Esophagus muscularis mucosa (tissue), 4 donors: ENCODE measurements at regions not wholly inside any gene's neighbourhood (a gene's known extent, or its start where the extent isn't known, plus 50 kb on each side); places are given as distances from the start of the nearest gene placed in this dataset.

ENCODE experiments used
- DNase-seq: peaks from one replicate; pipeline ENCODE4 v3.0.0-alpha.2; 2017; ENCODE audit errors: extremely low spot score
- H3K27ac ChIP-seq, 4 donors: fragments of 200-600 bp; sonication (generic); replicated peaks in 1 of 4; 1 replicate in 3 of 4; 2 replicates in 1 of 4; pipeline ENCODE4 v1.5.1; 2016 to 2019; ENCODE audit warnings: mild to moderate bottlenecking in 1 of 4
- H3K27me3 ChIP-seq, 4 donors: fragments of 200-600 bp; sonication (generic); one replicate each; pipeline versions ENCODE4 v1.5.1 to v1.6.0; 2016 to 2019
- H3K36me3 ChIP-seq, 4 donors: fragments of 200-600 bp; sonication (generic); one replicate each; pipeline ENCODE4 v1.5.1; 2016 to 2019
- H3K4me1 ChIP-seq, 4 donors: fragments of 200-600 bp; sonication (generic); one replicate each; pipeline ENCODE4 v1.5.1; 2016 to 2019
- H3K4me3 ChIP-seq, 4 donors: fragments of 200-600 bp; sonication (generic); 1 replicate in 2 of 4; 2 replicates in 2 of 4; pipeline ENCODE4 v1.5.1; 2016 to 2019; ENCODE audit warnings: mild to moderate bottlenecking in 4 of 4, moderate library complexity in 1 of 4
- H3K9me3 ChIP-seq, 4 donors: fragments of 200-600 bp; sonication (generic); 1 replicate in 3 of 4; 2 replicates in 1 of 4; pipeline ENCODE4 v1.5.1; 2016 to 2019
- CTCF ChIP-seq, 3 experiments: fragments of 200-600 bp in 2 of 3; fragments of 450-650 bp in 1 of 3; sonication (generic) in 2 of 3; IDR thresholded peaks; one replicate each; pipeline ENCODE4 v1.5.1; 2017 to 2019; ENCODE audit warnings: antibody characterized with exemption in 3 of 3, mild to moderate bottlenecking in 2 of 3, moderate library complexity in 1 of 3
- EP300 ChIP-seq: sonication (generic); formaldehyde crosslinking; IDR thresholded peaks from one replicate; pipeline ENCODE4 v1.6.1; 2017; ENCODE audit warnings: antibody characterized with exemption
- POLR2A ChIP-seq: fragments of 450-650 bp; IDR thresholded peaks from one replicate; pipeline ENCODE4 v1.6.1; 2017; ENCODE audit warnings: antibody characterized with exemption, moderate library complexity, mild to moderate bottlenecking, low read depth
- POLR2AphosphoS5 ChIP-seq, 2 donors: sonication (generic); formaldehyde crosslinking; IDR thresholded peaks; one replicate each; pipeline ENCODE4 v1.6.1; 2017; ENCODE audit warnings: antibody characterized with exemption in 2 of 2
- WGBS: methylation state at CpG from one replicate; pipeline ENCODE4 v1.1.5; 2018; 5-methylcytosine and 5-hydroxymethylcytosine counted together
- intact Hi-C: fragments of 100-400 bp; cut with DNase I; formaldehyde crosslinking; loops from one replicate; pipeline ENCODE4 v1.15.1; 2023

GRCh38 chr2:23015651-23016200 lies 369.3 kb upstream of the KLHL29 start:
- no peaks in the 10 kb centered on the region for H3K36me3 ChIP-seq
- H3K9me3 ChIP-seq = no peaks in the 10 kb centered on the region
- no peak overlapping the region for H3K4me3 ChIP-seq
- intact Hi-C loops = no loop called here
- no peaks in the 10 kb centered on the region for H3K27me3 ChIP-seq
- peak; percentile 55 for DNase-seq
- no peak overlapping the region for H3K27ac ChIP-seq
- no peak for TF ChIP-seq POLR2A
- TF ChIP-seq POLR2AphosphoS5 (IDR thresholded peaks at IDR 0.05) = no peak
- TF ChIP-seq EP300 = no peak
- TF ChIP-seq CTCF (IDR thresholded peaks at IDR 0.05) = no peak
- no peaks in the 10 kb centered on the region for H3K4me1 ChIP-seq
- WGBS = 84% methylated on average over 7 of the region's 7 CpGs

GRCh38 chr2:23019476-23019875 lies 365.5 kb upstream of the KLHL29 start:
- TF ChIP-seq POLR2A (no peak), EP300 (no peak), CTCF (IDR thresholded peaks at IDR 0.05) (no peak), POLR2AphosphoS5 (IDR thresholded peaks at IDR 0.05) (no peak)
- no peaks in the 10 kb centered on the region for H3K9me3 ChIP-seq
- DNase-seq = no peak

GRCh38 chr2:23020659-23021058 lies 364.3 kb upstream of the KLHL29 start:
- Histone ChIP-seq H3K4me1 (no peaks in the 10 kb centered on the region), H3K27ac (no peak overlapping the region), H3K36me3 (no peaks in the 10 kb centered on the region), H3K27me3 (no peaks in the 10 kb centered on the region), H3K4me3 (no peak overlapping the region), H3K9me3 (no peaks in the 10 kb centered on the region)
- 87% methylated on average over 6 of the region's 6 CpGs for WGBS
- intact Hi-C loops = loop anchor here (5.0 kb wide), 1 partner anchor 332 kb away; no protein-coding TSS in a partner anchor
- no peak for TF ChIP-seq POLR2A
- no peak for TF ChIP-seq EP300
- TF ChIP-seq POLR2AphosphoS5 (IDR thresholded peaks at IDR 0.05) = no peak
- no peak for DNase-seq

More at GRCh38 chr2:23019476-23019875, 365.5 kb upstream of the KLHL29 start:
- H3K4me3 ChIP-seq = no peak overlapping the region
- no peaks in the 10 kb centered on the region for H3K36me3 ChIP-seq
- WGBS = 50% methylated on average over 1 of the region's 1 CpG
- no peaks in the 10 kb centered on the region for H3K4me1 ChIP-seq
- no peaks in the 10 kb centered on the region for H3K27me3 ChIP-seq
- H3K27ac ChIP-seq = no peak overlapping the region
- intact Hi-C loops = no loop called here

- TF ChIP-seq CTCF (IDR thresholded peaks at IDR 0.05) (no peak), POLR2A (no peak), POLR2AphosphoS5 (IDR thresholded peaks at IDR 0.05) (no peak), EP300 (no peak)
- Histone ChIP-seq H3K9me3 (no peaks in the 10 kb centered on the region), H3K4me3 (no peak overlapping the region), H3K36me3 (no peaks in the 10 kb centered on the region), H3K27ac (no peak overlapping the region), H3K27me3 (no peaks in the 10 kb centered on the region), H3K4me1 (no peaks in the 10 kb centered on the region)
- DNase-seq = no peak
- intact Hi-C loops = loop anchor here (5.0 kb wide), 1 partner anchor 331 kb away; no protein-coding TSS in a partner anchor
- 83% methylated on average over 13 of the region's 13 CpGs for WGBS
These were observed 363.5 kb upstream of the KLHL29 start for GRCh38 chr2:23021311-23022120.

GRCh38 chr2:23023722-23024121 lies 361.3 kb upstream of the KLHL29 start:
- H3K27me3 ChIP-seq = peaks cover 0 to 6% (median 0%) of the 10 kb centered on the region in 4 donors
- intact Hi-C loops = loop anchor here (5.0 kb wide), 1 partner anchor 329 kb away; no protein-coding TSS in a partner anchor
- H3K4me3 ChIP-seq = no peak overlapping the region
- DNase-seq = no peak
- H3K9me3 ChIP-seq = no peaks in the 10 kb centered on the region
- H3K4me1 ChIP-seq = no peaks in the 10 kb centered on the region
- H3K27ac ChIP-seq = no peak overlapping the region
- WGBS = 98% methylated on average over 3 of the region's 3 CpGs
- no peaks in the 10 kb centered on the region for H3K36me3 ChIP-seq
- TF ChIP-seq CTCF (IDR thresholded peaks at IDR 0.05) (no peak), POLR2AphosphoS5 (IDR thresholded peaks at IDR 0.05) (no peak), POLR2A (no peak), EP300 (no peak)
